Panc1 (cell line): ENCODE measurements at regions not wholly inside any gene's neighbourhood (a gene's known extent, or its start where the extent isn't known, plus 50 kb on each side); places are given as distances from the start of the nearest gene placed in this dataset.

Experiments
- POLR2AphosphoS5 ChIP-seq: IDR thresholded peaks from 2 replicates; pipeline ENCODE4 v1.6.1; 2012; ENCODE audit warnings: mild to moderate bottlenecking, low read depth, low read length, moderate library complexity
- SIN3A ChIP-seq: IDR thresholded peaks from 2 replicates; pipeline ENCODE4 v1.6.1; 2012; ENCODE audit warnings: low read depth, mild to moderate bottlenecking, low read length, moderate library complexity, borderline replicate concordance; ENCODE audit not compliant: insufficient read depth
- TCF7L2 ChIP-seq: IDR thresholded peaks from 2 replicates; pipeline ENCODE4 v1.6.1; 2011; ENCODE audit warnings: mild to moderate bottlenecking, low read depth, low read length, inconsistent platforms
- TF ChIP-seq, protein P1 (sequence below): fragments of 450-650 bp; IDR thresholded peaks from 2 replicates; pipeline ENCODE4 v1.5.1; 2017; ENCODE audit warnings: mild to moderate bottlenecking

DNA sequence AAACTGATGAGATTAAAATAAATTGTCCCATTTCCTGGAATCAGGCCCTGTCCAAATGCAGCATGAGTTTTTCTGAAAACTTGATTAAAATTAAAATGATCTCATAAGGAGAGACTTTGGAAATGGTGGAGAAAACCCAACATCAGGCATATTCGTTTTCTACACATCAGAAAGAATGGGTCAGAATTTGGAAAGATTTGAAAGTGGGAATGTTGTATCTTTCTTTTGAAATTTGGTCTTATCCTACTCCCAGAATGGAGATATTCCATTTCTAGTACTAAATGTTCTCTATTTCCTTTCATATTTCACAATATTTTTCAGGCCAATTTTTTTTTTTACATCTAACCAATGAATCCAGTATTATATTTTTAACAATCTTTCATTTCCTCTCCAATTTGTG is 223.9 kb upstream of the RXFP2 start:
- TF ChIP-seq, protein P1, sequence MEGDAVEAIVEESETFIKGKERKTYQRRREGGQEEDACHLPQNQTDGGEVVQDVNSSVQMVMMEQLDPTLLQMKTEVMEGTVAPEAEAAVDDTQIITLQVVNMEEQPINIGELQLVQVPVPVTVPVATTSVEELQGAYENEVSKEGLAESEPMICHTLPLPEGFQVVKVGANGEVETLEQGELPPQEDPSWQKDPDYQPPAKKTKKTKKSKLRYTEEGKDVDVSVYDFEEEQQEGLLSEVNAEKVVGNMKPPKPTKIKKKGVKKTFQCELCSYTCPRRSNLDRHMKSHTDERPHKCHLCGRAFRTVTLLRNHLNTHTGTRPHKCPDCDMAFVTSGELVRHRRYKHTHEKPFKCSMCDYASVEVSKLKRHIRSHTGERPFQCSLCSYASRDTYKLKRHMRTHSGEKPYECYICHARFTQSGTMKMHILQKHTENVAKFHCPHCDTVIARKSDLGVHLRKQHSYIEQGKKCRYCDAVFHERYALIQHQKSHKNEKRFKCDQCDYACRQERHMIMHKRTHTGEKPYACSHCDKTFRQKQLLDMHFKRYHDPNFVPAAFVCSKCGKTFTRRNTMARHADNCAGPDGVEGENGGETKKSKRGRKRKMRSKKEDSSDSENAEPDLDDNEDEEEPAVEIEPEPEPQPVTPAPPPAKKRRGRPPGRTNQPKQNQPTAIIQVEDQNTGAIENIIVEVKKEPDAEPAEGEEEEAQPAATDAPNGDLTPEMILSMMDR = no peak
- TF ChIP-seq POLR2AphosphoS5 (no peak), SIN3A (no peak), TCF7L2 (no peak)
